GM21717 (cell line): ENCODE measurements at regions not wholly inside any gene's neighbourhood (a gene's known extent, or its start where the extent isn't known, plus 50 kb on each side); places are given as distances from the start of the nearest gene placed in this dataset.

Source experiments
- ATAC-seq: cut with Tn5 transposase; IDR thresholded peaks from one replicate; pipeline ENCODE4 v1.9.1; 2021; ENCODE audit warnings: mild to moderate bottlenecking, moderate library complexity; ENCODE audit not compliant: unreplicated experiment

- ATAC-seq, result no peak
Measured at GRCh38 chr3:176798680-176799079, 398.6 kb downstream of the TBL1XR1 start.

- ATAC-seq, result no peak
Measured at GRCh38 chr3:176796371-176796770, 400.9 kb downstream of the TBL1XR1 start.

- ATAC-seq, result no peak
Measured at GRCh38 chr3:176795891-176796290, 401.4 kb downstream of the TBL1XR1 start.

GRCh38 chr3:176794406-176794805, 402.9 kb downstream of the TBL1XR1 start:
- ATAC-seq, result no peak

GRCh38 chr3:176789947-176790346, 407.3 kb downstream of the TBL1XR1 start:
- no peak for ATAC-seq

- no peak for ATAC-seq
Measured at GRCh38 chr3:176789281-176789705, 408.0 kb downstream of the TBL1XR1 start.

- ATAC-seq, result no peak
Measured at GRCh38 chr3:176787506-176787905, 409.8 kb downstream of the TBL1XR1 start.

- no peak for ATAC-seq
Measured at GRCh38 chr3:176785171-176785570, 412.1 kb downstream of the TBL1XR1 start.

- no peak for ATAC-seq
Measured at GRCh38 chr3:176780766-176781165, 416.5 kb downstream of the TBL1XR1 start.

- no peak for ATAC-seq
Measured at GRCh38 chr3:176776622-176777175, 420.6 kb downstream of the TBL1XR1 start.

GRCh38 chr3:176769547-176770190, 427.6 kb downstream of the TBL1XR1 start:
- no peak for ATAC-seq

GRCh38 chr3:176767385-176767784, 429.9 kb downstream of the TBL1XR1 start:
- no peak for ATAC-seq

GRCh38 chr3:176766862-176767261, 430.4 kb downstream of the TBL1XR1 start:
- no peak for ATAC-seq

- no peak for ATAC-seq
Measured at GRCh38 chr3:176765382-176765900, 431.8 kb downstream of the TBL1XR1 start.

- no peak for ATAC-seq
Measured at GRCh38 chr3:176759815-176760506, 437.3 kb downstream of the TBL1XR1 start.

GRCh38 chr3:176757429-176757828, 439.9 kb downstream of the TBL1XR1 start:
- ATAC-seq, result no peak

- no peak for ATAC-seq
Measured at GRCh38 chr3:176755977-176756376, 441.3 kb downstream of the TBL1XR1 start.

GRCh38 chr3:176755552-176755951, 441.7 kb downstream of the TBL1XR1 start:
- ATAC-seq, result no peak

- ATAC-seq, result no peak
Measured at GRCh38 chr3:176741664-176742047, 455.6 kb downstream of the TBL1XR1 start.

- no peak for ATAC-seq
Measured at GRCh38 chr3:176740906-176741663, 456.2 kb downstream of the TBL1XR1 start.

- ATAC-seq, result no peak
Measured at GRCh38 chr3:176739159-176739558, 458.1 kb downstream of the TBL1XR1 start.
